Tibial artery (tissue), 4 donors: ENCODE measurements at regions not wholly inside any gene's neighbourhood (a gene's known extent, or its start where the extent isn't known, plus 50 kb on each side); places are given as distances from the start of the nearest gene placed in this dataset.

Experiments
- DNase-seq, 2 donors: peaks; one replicate each; pipeline ENCODE4 v3.0.0-alpha.2; 2019
- H3K27ac ChIP-seq, 2 donors: fragments of 200-600 bp; sonication (generic) in 1 of 2; 1 replicate in 1 of 2; 2 replicates in 1 of 2; pipeline ENCODE4 v1.5.1; 2018 to 2019; ENCODE audit warnings: mild to moderate bottlenecking in 1 of 2
- H3K27me3 ChIP-seq, 2 donors: fragments of 200-600 bp; sonication (generic) in 1 of 2; one replicate each; pipeline versions ENCODE4 v1.5.1 to v1.6.0; 2016 to 2019
- H3K36me3 ChIP-seq, 3 donors: fragments of 200-600 bp; sonication (generic) in 2 of 3; one replicate each; pipeline ENCODE4 v1.5.1; 2016 to 2019; ENCODE audit warnings: mild to moderate bottlenecking in 2 of 3
- H3K4me1 ChIP-seq, 4 donors: fragments of 200-600 bp; sonication (generic) in 2 of 4; 1 replicate in 3 of 4; 2 replicates in 1 of 4; pipeline ENCODE4 v1.5.1; 2016 to 2019
- H3K4me3 ChIP-seq, 2 donors: fragments of 200-600 bp; sonication (generic) in 1 of 2; 1 replicate in 1 of 2; 2 replicates in 1 of 2; pipeline ENCODE4 v1.5.1; 2018 to 2019; ENCODE audit warnings: mild to moderate bottlenecking in 2 of 2
- H3K9me3 ChIP-seq, 3 donors: fragments of 200-600 bp; sonication (generic) in 1 of 3; one replicate each; pipeline ENCODE4 v1.5.1; 2016 to 2019
- intact Hi-C: fragments of 100-400 bp; cut with DNase I; formaldehyde crosslinking; loops from one replicate; pipeline ENCODE4 v1.15.0; 2023; ENCODE audit warnings: low total_unique reads
- TF ChIP-seq, protein P1 (sequence below), 2 experiments: fragments of 200-600 bp in 1 of 2; fragments of 450-650 bp in 1 of 2; IDR thresholded peaks; one replicate each; pipeline ENCODE4 v1.5.1; 2017 to 2019; ENCODE audit warnings: antibody characterized with exemption in 2 of 2, mild to moderate bottlenecking in 1 of 2, moderate library complexity in 1 of 2

GRCh38 chr20:39227416-39227815, 265.3 kb downstream of the DHX35 start:
- Histone ChIP-seq H3K27me3 (no peaks in the 10 kb centered on the region), H3K27ac (no peak overlapping the region), H3K4me3 (no peak overlapping the region), H3K4me1 (no peaks in the 10 kb centered on the region), H3K9me3 (no peaks in the 10 kb centered on the region), H3K36me3 (no peaks in the 10 kb centered on the region)
- no peak for DNase-seq
- intact Hi-C loops = no loop called here
- TF ChIP-seq, protein P1, sequence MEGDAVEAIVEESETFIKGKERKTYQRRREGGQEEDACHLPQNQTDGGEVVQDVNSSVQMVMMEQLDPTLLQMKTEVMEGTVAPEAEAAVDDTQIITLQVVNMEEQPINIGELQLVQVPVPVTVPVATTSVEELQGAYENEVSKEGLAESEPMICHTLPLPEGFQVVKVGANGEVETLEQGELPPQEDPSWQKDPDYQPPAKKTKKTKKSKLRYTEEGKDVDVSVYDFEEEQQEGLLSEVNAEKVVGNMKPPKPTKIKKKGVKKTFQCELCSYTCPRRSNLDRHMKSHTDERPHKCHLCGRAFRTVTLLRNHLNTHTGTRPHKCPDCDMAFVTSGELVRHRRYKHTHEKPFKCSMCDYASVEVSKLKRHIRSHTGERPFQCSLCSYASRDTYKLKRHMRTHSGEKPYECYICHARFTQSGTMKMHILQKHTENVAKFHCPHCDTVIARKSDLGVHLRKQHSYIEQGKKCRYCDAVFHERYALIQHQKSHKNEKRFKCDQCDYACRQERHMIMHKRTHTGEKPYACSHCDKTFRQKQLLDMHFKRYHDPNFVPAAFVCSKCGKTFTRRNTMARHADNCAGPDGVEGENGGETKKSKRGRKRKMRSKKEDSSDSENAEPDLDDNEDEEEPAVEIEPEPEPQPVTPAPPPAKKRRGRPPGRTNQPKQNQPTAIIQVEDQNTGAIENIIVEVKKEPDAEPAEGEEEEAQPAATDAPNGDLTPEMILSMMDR (IDR thresholded peaks at IDR 0.05) = no peak

GRCh38 chr20:39225978-39226377, 263.8 kb downstream of the DHX35 start:
- Histone ChIP-seq H3K27me3 (no peaks in the 10 kb centered on the region), H3K36me3 (no peaks in the 10 kb centered on the region), H3K4me3 (no peak overlapping the region), H3K27ac (no peak overlapping the region), H3K9me3 (no peaks in the 10 kb centered on the region), H3K4me1 (no peaks in the 10 kb centered on the region)
- intact Hi-C loops = no loop called here
- DNase-seq = no peak
- TF ChIP-seq, protein P1 (IDR thresholded peaks at IDR 0.05) = no peak

GRCh38 chr20:39225536-39225935, 263.4 kb downstream of the DHX35 start:
- H3K36me3 ChIP-seq = no peaks in the 10 kb centered on the region
- H3K4me1 ChIP-seq = no peaks in the 10 kb centered on the region
- no peaks in the 10 kb centered on the region for H3K27me3 ChIP-seq
- H3K4me3 ChIP-seq = no peak overlapping the region
- intact Hi-C loops = no loop called here
- no peaks in the 10 kb centered on the region for H3K9me3 ChIP-seq
- no peak overlapping the region for H3K27ac ChIP-seq
- TF ChIP-seq, protein P1 (IDR thresholded peaks at IDR 0.05) = no peak
- no peak for DNase-seq

GRCh38 chr20:39222101-39222500, 260.0 kb downstream of the DHX35 start:
- no peaks in the 10 kb centered on the region for H3K27me3 ChIP-seq
- TF ChIP-seq, protein P1 (IDR thresholded peaks at IDR 0.05) = no peak
- H3K9me3 ChIP-seq = no peaks in the 10 kb centered on the region
- no peaks in the 10 kb centered on the region for H3K4me1 ChIP-seq
- DNase-seq = no peak
- H3K27ac ChIP-seq = no peak overlapping the region
- H3K4me3 ChIP-seq = no peak overlapping the region
- H3K36me3 ChIP-seq = no peaks in the 10 kb centered on the region
- intact Hi-C loops = no loop called here

- no peak for DNase-seq
- no peaks in the 10 kb centered on the region for H3K36me3 ChIP-seq
- no peaks in the 10 kb centered on the region for H3K4me1 ChIP-seq
Measured at GRCh38 chr20:39216195-39216594, 254.1 kb downstream of the DHX35 start.

More at GRCh38 chr20:39216195-39216594, 254.1 kb downstream of the DHX35 start:
- Histone ChIP-seq H3K27ac (no peak overlapping the region), H3K27me3 (no peaks in the 10 kb centered on the region), H3K4me3 (no peak overlapping the region), H3K9me3 (no peaks in the 10 kb centered on the region)
- intact Hi-C loops = no loop called here
- TF ChIP-seq, protein P1 (IDR thresholded peaks at IDR 0.05) = no peak
